Lung (tissue), 11 donors: ENCODE measurements at regions not wholly inside any gene's neighbourhood (a gene's known extent, or its start where the extent isn't known, plus 50 kb on each side); places are given as distances from the start of the nearest gene placed in this dataset.

Experiments
- ATAC-seq: fragments of 200-7000 bp; cut with Tn5 transposase; one replicate; pipeline ENCODE4 v1.9.1; 2020; ENCODE audit warnings: moderate number of reproducible peaks; ENCODE audit not compliant: insufficient read depth, low FRiP score
- DNase-seq, 3 donors: peaks; one replicate each; pipeline ENCODE4 v3.0.0-alpha.2; 2013 to 2017
- H3K27ac ChIP-seq, 2 donors: one replicate each; pipeline ENCODE4 v1.5.1; 2013; ENCODE audit warnings: mild to moderate bottlenecking in 2 of 2, moderate library complexity in 2 of 2, control low read depth in 1 of 2, inconsistent platforms in 1 of 2, low read depth in 1 of 2, low read length in 1 of 2
- H3K27me3 ChIP-seq, 3 donors: one replicate each; pipeline ENCODE4 v1.5.1; 2013; ENCODE audit warnings: low read length in 2 of 3; ENCODE audit not compliant: control insufficient read depth in 3 of 3, insufficient read depth in 3 of 3
- H3K36me3 ChIP-seq, 4 donors: one replicate each; pipeline ENCODE4 v1.5.1; 2013; ENCODE audit warnings: low read length in 4 of 4, mild to moderate bottlenecking in 1 of 4, moderate library complexity in 1 of 4; ENCODE audit not compliant: control insufficient read depth in 4 of 4, insufficient read depth in 4 of 4
- H3K4me1 ChIP-seq, 5 donors: one replicate each; pipeline ENCODE4 v1.5.1; 2013; ENCODE audit warnings: low read length in 5 of 5, mild to moderate bottlenecking in 2 of 5, moderate library complexity in 1 of 5; ENCODE audit not compliant: control insufficient read depth in 5 of 5, insufficient read depth in 5 of 5
- H3K4me3 ChIP-seq: one replicate; pipeline ENCODE4 v1.5.1; 2013; ENCODE audit warnings: mild to moderate bottlenecking, control low read depth, moderate library complexity
- H3K9ac ChIP-seq, 2 donors: one replicate each; pipeline ENCODE4 v1.5.1; 2013; ENCODE audit warnings: low read length in 2 of 2, control low read depth in 1 of 2; ENCODE audit not compliant: insufficient read depth in 1 of 2
- H3K9me3 ChIP-seq, 4 donors: one replicate each; pipeline ENCODE4 v1.5.1; 2013; ENCODE audit warnings: low read length in 3 of 4, mild to moderate bottlenecking in 1 of 4, moderate library complexity in 1 of 4; ENCODE audit not compliant: control insufficient read depth in 4 of 4, insufficient read depth in 3 of 4
- WGBS, 2 donors: extraction: QIAGEN DNeasy Blood & Tissue Kit; methylation state at CpG; one replicate each; pipeline ENCODE4 v1.1.7; 2013; 5-methylcytosine and 5-hydroxymethylcytosine counted together
- TF ChIP-seq, protein P1 (sequence below): IDR thresholded peaks from 2 replicates; pipeline ENCODE4 v1.5.1; 2012; ENCODE audit warnings: mild to moderate bottlenecking; ENCODE audit errors: control extremely low read depth, extremely low read depth
- donor health status: control.
- donor health status: control.
- donor health status: Bipolar disorder and iron deficiency.
- donor health status: healthy.
- donor health status: DM: yes; HTN: yes; CAD: no.

DNA sequence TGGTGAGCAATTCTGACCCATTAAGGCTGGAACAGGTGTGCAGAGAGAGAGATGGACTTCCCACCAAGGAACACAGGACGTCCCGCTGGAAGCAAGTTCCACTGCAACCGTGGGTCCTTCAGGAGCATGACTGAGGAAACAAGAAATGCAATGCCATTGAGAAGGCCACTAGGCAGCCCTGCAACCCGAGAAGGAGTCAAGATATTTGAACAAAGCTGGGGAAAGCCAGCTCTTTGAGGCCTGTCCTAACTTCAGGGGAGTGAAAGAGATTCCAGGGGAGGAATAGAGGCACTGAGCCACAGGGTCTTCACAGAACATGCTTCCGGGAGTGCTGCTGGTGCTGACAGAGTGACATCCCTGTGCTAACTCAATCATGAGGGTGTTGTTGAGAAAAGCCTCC is 153.8 kb upstream of the ZNF236 start:
- ATAC-seq, result no peak
- no peak overlapping the region for H3K4me3 ChIP-seq
- 87 to 91% methylated on average over 5 of the region's 5 CpGs for WGBS, 2 donors

DNA sequence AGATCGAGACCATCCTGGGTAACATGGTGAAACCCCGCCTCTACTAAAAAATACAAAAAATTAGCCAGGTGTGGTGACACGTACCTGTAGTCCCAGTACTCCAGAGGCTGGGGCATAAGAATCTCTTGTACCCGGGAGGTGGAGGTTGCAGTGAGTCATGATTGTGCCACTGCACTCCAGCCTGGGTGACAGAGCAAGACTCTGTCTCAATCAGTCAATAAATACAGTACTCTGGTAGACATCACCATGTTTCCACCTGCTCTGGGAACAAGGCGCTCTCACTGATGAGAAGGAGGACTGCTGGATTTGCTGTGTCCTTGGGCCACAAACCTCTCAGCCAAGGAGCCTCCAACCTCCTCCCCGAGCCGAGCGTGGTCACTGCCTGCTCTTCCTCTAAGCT is 154.2 kb upstream of the ZNF236 start:
- H3K4me1 ChIP-seq, result peaks cover 0 to 47% (median 0%) of the 10 kb centered on the region in 5 donors
- H3K9me3 ChIP-seq, result peaks cover 0 to 3% (median 0%) of the 10 kb centered on the region in 4 donors
- WGBS, 2 donors, result 95% methylated on average over 8 of the region's 8 CpGs
- ATAC-seq, result no peak
- no peak for DNase-seq
- no peaks in the 10 kb centered on the region for H3K36me3 ChIP-seq
- H3K9ac ChIP-seq, result no peak overlapping the region
- no peak overlapping the region for H3K4me3 ChIP-seq
- TF ChIP-seq, protein P1, sequence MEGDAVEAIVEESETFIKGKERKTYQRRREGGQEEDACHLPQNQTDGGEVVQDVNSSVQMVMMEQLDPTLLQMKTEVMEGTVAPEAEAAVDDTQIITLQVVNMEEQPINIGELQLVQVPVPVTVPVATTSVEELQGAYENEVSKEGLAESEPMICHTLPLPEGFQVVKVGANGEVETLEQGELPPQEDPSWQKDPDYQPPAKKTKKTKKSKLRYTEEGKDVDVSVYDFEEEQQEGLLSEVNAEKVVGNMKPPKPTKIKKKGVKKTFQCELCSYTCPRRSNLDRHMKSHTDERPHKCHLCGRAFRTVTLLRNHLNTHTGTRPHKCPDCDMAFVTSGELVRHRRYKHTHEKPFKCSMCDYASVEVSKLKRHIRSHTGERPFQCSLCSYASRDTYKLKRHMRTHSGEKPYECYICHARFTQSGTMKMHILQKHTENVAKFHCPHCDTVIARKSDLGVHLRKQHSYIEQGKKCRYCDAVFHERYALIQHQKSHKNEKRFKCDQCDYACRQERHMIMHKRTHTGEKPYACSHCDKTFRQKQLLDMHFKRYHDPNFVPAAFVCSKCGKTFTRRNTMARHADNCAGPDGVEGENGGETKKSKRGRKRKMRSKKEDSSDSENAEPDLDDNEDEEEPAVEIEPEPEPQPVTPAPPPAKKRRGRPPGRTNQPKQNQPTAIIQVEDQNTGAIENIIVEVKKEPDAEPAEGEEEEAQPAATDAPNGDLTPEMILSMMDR, result no peak
- no peak overlapping the region for H3K27ac ChIP-seq
- no peaks in the 10 kb centered on the region for H3K27me3 ChIP-seq

More for the DNA sequence above, 153.8 kb upstream of the ZNF236 start:
- Histone ChIP-seq H3K4me1 (peaks cover 0 to 51% (median 0%) of the 10 kb centered on the region in 5 donors), H3K9me3 (peaks cover 0 to 3% (median 0%) of the 10 kb centered on the region in 4 donors), H3K36me3 (no peaks in the 10 kb centered on the region), H3K27me3 (no peaks in the 10 kb centered on the region), H3K27ac (no peak overlapping the region), H3K9ac (no peak overlapping the region)
- TF ChIP-seq, protein P1, result no peak
- peak in 1 of 3 donors; percentile 21 for DNase-seq

DNA sequence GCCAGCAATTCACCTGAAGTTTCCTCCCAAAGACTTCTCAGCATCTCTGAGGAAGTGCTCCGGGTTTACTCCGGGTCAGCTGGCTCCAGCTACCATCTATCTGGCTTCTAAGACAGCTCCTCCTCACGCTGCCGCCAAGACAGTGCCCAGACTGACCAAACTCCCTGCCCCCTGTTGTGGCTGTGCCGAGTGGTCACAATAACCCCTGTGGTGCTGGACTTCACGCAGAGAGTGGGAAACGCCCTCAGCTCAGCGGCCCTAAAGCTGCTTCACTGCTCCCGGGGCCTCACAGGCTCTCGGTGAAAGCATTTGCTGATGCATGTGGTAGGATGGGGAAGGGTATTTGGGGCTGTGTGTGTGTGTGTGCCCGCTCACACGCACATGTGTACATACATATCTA is 154.8 kb upstream of the ZNF236 start:
- 87 to 94% methylated on average over 12 of the region's 12 CpGs for WGBS, 2 donors
- TF ChIP-seq, protein P1, result no peak
- H3K36me3 ChIP-seq, result no peaks in the 10 kb centered on the region
- no peak overlapping the region for H3K4me3 ChIP-seq
- peaks cover 0 to 42% (median 0%) of the 10 kb centered on the region in 5 donors for H3K4me1 ChIP-seq
- peaks cover 0 to 3% (median 0%) of the 10 kb centered on the region in 4 donors for H3K9me3 ChIP-seq
- DNase-seq (no peak), ATAC-seq (no peak)
- no peaks in the 10 kb centered on the region for H3K27me3 ChIP-seq
- H3K27ac ChIP-seq, result no peak overlapping the region
- no peak overlapping the region for H3K9ac ChIP-seq

DNA sequence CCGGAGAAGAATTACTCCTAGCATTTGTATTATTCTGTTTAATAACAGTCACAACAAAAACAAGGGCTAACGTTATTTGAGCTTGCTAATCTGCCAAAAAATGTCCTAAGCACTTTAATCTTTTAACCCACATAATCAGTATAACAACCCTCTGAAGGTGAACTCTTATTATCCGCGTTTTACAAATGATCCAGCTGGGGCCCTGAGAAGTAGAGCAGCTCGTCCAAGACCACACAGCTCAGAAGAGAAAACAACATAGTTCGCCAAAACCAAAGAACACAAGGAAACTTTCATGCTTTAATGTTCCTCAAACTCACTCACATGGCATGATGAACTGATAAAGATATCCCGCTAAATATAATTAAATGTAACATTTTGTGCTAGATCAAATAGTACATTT is 159.7 kb upstream of the ZNF236 start:
- ATAC-seq (no peak), DNase-seq (peak in 2 of 3 donors; percentile 94 to 97)
- Histone ChIP-seq H3K36me3 (no peaks in the 10 kb centered on the region), H3K27ac (no peak overlapping the region), H3K4me3 (no peak overlapping the region), H3K9me3 (peaks cover 0 to 3% (median 0%) of the 10 kb centered on the region in 4 donors), H3K27me3 (no peaks in the 10 kb centered on the region), H3K9ac (peak overlapping the region in 1 of 2 donors; percentile 42), H3K4me1 (peaks cover 0 to 26% (median 0%) of the 10 kb centered on the region in 5 donors)
- WGBS, 2 donors, result 52 to 69% methylated on average over 7 of the region's 7 CpGs
- TF ChIP-seq, protein P1, result no peak
